ENCODE measurements at regions not wholly inside any gene's neighbourhood (a gene's known extent, or its start where the extent isn't known, plus 50 kb on each side); places are given as distances from the start of the nearest gene placed in this dataset.
"Not testable (repeated sequence)": the region's sequence is repeated elsewhere in the genome, so short reads cannot be mapped to it uniquely, and the experiment has no call there.

- TF ChIP-seq, protein P1, sequence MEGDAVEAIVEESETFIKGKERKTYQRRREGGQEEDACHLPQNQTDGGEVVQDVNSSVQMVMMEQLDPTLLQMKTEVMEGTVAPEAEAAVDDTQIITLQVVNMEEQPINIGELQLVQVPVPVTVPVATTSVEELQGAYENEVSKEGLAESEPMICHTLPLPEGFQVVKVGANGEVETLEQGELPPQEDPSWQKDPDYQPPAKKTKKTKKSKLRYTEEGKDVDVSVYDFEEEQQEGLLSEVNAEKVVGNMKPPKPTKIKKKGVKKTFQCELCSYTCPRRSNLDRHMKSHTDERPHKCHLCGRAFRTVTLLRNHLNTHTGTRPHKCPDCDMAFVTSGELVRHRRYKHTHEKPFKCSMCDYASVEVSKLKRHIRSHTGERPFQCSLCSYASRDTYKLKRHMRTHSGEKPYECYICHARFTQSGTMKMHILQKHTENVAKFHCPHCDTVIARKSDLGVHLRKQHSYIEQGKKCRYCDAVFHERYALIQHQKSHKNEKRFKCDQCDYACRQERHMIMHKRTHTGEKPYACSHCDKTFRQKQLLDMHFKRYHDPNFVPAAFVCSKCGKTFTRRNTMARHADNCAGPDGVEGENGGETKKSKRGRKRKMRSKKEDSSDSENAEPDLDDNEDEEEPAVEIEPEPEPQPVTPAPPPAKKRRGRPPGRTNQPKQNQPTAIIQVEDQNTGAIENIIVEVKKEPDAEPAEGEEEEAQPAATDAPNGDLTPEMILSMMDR (IDR thresholded peaks at IDR 0.05; ENCODE audit: borderline replicate concordance, insufficient read depth, low read depth, low read length): no peak
Measured at GRCh38 chr4:64682946-64683345, 273.7 kb upstream of the TECRL start.

DNA sequence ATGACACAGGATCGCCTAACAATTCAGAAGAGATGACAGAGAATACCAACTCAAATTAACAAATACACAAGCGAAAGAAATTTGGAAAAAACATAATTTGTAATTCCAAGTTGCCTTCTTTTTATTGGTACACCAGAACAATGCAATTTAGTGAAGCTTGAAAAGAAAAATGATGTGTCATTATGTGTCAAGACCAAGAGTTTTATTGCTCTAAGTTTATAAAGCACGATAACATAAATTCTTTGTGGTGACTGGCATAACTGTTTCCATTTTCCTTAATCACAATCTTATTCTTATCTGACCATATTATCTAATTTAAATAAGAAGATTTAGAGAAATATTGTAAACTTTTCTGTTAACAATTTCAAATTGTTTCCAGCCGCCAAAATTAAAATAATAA, 273.2 kb upstream of the TECRL start:
- TF ChIP-seq, protein P1 (IDR thresholded peaks at IDR 0.05; ENCODE audit: borderline replicate concordance, insufficient read depth, low read depth, low read length): no peak
- no peak overlapping the region for H3K4me3 ChIP-seq (ENCODE audit: low read depth, low read length)

More at GRCh38 chr4:64682946-64683345, 273.7 kb upstream of the TECRL start:
- H3K4me3 ChIP-seq (ENCODE audit: low read depth, low read length): no peak overlapping the region

DNA sequence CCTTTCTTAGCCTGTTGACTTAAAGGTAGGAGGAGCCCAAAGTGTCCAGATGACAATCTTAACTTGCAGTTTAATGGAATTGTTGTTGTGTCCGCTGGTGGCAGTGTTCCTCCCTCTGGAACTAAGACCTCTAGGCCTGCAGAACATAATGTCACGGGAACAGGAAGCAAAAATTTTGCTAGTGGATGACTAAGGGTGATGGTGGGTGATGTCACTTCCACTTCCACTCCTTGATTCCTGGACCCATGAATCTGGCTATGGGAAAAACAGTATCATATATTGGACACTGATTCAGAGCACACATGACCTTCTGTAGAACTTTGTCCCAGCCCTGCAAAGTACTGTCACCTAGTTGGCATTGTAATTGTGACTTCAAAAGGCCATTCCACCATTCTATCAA, 263.9 kb upstream of the TECRL start:
- not testable (repeated sequence) for H3K4me3 ChIP-seq (ENCODE audit: low read depth, low read length)

DNA sequence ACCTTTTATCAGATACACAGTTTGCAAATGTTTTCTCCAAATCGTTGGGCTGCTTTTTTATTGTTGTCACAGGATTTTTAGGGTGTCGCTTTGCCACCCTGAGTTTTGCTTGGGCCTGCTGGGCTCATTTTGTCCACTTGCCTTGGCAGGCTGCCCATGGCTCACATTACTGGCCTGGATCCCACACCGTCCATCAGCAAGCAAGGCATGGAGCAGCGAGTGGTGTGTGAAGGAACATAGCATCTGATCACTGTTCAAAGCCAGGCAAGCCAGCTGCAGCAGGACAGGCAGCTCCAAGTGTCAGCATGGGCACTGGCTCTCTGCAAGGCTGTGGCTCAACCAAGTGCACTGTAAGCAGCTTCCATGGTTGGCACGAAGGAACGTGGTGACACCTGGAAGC, 261.4 kb upstream of the TECRL start:
- H3K4me3 ChIP-seq (ENCODE audit: low read depth, low read length): no peak overlapping the region
- TF ChIP-seq, protein P1 (IDR thresholded peaks at IDR 0.05; ENCODE audit: borderline replicate concordance, insufficient read depth, low read depth, low read length): no peak

DNA sequence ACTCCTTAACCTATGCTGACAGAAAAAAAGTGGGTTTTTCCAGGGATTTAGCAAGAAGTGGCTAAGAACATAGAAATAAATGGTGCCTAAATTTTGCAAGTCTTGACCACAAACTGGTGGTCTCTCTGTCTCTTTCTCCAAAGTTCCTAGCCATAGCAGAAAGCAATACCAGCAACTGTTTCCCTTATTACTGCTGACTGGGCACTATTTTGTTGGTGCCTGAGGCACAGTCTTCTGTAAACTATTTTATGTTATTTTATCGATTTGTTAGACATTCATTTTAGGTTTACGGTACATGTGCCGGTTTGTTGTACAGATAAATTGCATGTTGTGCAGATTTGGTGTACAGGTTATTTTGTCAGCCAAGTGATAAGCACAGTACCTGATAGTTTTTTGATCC, 234.6 kb upstream of the TECRL start:
- TF ChIP-seq, protein P1 (IDR thresholded peaks at IDR 0.05; ENCODE audit: borderline replicate concordance, insufficient read depth, low read depth, low read length): no peak

GRCh38 chr4:64642936-64643335, 233.7 kb upstream of the TECRL start:
- no peak overlapping the region for H3K4me3 ChIP-seq (ENCODE audit: low read depth, low read length)
- TF ChIP-seq, protein P1 (IDR thresholded peaks at IDR 0.05; ENCODE audit: borderline replicate concordance, insufficient read depth, low read depth, low read length): no peak

More for the DNA sequence above, 234.6 kb upstream of the TECRL start:
- no peak overlapping the region for H3K4me3 ChIP-seq (ENCODE audit: low read depth, low read length)

DNA sequence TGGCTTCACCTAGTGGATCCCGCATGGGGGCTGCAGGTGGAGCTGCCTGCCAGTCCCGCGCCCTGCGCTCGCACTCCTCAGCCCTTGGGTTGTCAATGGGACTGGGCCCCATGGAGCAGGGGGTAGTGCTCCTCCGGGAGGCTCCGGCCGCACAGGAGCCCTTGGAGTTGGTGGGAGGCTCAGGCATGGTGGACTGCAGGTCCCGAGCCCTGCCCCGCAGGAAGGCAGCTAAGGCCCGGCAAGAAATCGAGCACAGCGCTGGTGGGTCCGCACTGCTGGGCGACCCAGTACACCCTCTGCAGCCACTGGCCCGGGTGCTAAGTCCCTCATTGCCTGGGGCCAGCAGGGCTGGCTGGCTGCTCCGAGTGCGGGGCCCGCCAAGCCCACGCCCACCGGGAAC, 231.2 kb upstream of the TECRL start:
- H3K4me3 ChIP-seq (ENCODE audit: low read depth, low read length): not testable (repeated sequence)

DNA sequence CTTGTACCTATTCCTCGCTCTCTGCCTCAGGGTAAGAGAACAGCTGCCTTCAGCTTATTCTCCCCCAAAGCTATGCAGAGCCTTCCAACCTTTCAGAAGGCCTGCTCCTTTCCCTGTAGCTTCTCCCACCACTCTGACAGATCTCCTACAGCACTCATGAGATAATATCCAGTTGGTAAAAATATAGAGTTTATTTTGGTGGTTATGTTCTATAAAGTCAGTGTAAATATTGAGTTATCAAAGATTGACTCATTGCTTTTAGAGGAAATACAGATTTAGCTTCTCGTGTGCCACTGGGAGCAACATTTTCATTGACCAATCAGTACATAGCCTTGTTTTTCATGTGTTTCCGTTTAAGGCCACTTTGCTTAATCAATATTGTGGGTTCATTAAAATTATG, 216.2 kb upstream of the TECRL start:
- H3K4me3 ChIP-seq (ENCODE audit: low read depth, low read length): no peak overlapping the region
- TF ChIP-seq, protein P1 (IDR thresholded peaks at IDR 0.05; ENCODE audit: borderline replicate concordance, insufficient read depth, low read depth, low read length): no peak

Data from GM12875 (cell line).